AG08396 (cell line): ENCODE measurements at regions not wholly inside any gene's neighbourhood (a gene's known extent, or its start where the extent isn't known, plus 50 kb on each side); places are given as distances from the start of the nearest gene placed in this dataset.
"Not testable (repeated sequence)": the region's sequence is repeated elsewhere in the genome, so short reads cannot be mapped to it uniquely, and the experiment has no call there.

Experiments
- DNase-seq: peaks from one replicate; pipeline ENCODE4 v3.0.0; 2012; ENCODE audit warnings: low spot score, mixed read lengths

DNA sequence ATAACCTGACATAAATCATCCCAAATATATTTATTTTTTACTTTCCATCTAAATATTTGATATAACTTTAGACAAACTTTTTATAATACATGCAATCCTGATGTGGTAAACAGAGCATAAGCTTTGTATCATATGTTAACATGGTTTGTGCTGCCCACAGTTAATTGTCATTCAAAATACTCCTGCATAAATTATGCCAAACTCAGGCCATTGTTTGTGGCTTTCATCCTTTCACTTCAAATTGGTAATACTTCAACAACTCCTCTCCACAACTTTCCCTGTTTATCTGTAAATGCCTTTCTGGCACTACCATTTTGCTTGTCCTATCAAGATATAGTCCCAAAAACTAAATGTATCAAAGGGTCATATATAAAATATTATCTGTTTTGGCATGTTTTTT is 586.7 kb downstream of the HINT1 start:
- DNase-seq = no peak

- no peak for DNase-seq
Measured at GRCh38 chr5:130571076-130571475, 594.0 kb downstream of the HINT1 start.

GRCh38 chr5:130568791-130569190 is 596.3 kb downstream of the HINT1 start:
- no peak for DNase-seq

GRCh38 chr5:130555429-130555828 is 609.6 kb downstream of the HINT1 start:
- no peak for DNase-seq

DNA sequence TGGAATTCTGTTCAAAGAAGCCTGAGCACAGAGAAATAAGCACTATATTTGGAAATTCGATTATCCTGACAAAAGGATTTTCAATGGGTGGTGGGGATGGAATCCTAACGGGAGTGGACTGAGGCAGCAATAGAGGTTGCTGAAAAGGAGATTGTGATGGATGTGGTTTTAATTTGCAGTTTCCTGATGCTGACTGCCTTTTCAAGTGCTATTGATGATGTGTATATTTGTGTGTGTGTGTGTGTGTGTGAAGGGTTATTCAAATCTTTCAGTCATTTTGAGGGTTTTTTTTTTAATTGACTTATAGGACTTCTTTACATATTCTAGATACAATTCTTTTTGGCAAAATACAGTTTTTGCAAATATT is 614.5 kb downstream of the HINT1 start:
- DNase-seq = no peak

DNA sequence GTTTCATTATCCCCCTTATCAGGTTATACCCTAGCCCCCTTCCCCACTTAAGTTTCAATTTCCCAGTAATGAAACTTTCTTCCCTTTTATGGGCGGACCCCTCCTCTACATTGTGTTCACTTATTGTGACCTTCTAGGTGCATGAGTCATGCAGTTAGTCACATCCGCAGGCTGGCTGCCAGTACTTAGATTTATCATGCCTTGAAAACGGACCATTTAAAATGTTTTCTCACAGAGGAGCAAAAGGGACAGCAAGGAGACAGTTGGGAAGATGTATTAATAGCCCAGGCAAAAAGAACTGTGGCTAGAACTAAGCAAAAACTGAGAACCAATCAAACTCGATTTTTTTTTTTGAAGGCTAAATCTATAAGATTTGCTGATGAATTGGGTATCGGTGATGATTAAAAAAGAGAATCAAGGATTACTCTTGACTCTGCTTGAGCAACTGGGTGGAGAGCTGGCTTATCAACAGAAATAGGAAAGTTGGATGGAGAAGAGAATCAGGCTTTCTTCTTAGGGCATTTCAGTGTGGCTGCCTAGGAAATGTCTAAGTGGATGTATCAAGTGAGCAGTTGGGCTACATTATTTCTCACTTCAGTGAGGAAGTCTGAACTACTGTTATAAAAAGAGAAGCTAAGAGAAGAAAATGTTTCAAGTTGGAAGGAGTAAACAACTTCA is 615.0 kb downstream of the HINT1 start:
- no peak for DNase-seq

DNA sequence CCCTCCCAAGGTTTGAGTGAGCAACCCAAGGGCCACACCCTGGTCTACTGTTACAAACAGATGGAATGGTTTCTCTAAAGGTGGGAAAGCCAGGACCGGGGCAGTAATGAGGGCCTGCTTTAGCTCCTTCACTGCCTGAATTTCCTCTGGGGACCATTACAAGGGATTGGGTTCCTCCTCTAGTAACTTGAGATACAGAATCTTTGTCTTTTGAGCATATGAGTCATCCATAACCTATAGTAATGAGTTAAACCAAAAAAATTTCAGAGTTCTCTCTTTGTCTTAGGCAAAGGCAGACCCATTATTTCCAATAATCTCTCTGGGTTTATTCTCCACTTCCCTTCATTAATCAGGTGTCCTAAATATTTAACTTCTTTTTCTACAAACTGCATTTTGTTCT is 618.8 kb downstream of the HINT1 start:
- DNase-seq = no peak

GRCh38 chr5:130545291-130545690 is 619.8 kb downstream of the HINT1 start:
- no peak for DNase-seq

GRCh38 chr5:130541617-130542221 is 623.3 kb downstream of the HINT1 start:
- DNase-seq = no peak

- DNase-seq = no peak
Measured at GRCh38 chr5:130536691-130537090, 628.4 kb downstream of the HINT1 start.

DNA sequence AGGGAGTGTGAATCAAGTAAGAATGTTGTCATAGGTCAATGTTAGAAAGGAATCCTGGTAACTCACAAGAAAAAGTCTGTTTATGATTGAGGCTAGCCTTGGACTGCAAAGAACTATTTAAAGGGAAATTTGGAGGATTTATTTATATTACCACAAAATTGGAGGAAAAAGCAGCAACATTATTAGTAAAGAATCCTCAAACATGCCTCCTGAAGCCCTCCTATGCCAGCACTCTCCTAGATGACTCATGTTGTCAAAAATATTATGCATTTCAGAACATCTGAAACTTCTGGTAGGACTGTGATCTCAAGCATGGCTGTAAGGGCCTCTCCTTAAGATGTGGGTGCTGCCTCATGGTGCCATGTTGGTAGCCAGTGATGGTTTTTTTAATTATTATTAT is 628.5 kb downstream of the CHSY3 start:
- DNase-seq = no peak

DNA sequence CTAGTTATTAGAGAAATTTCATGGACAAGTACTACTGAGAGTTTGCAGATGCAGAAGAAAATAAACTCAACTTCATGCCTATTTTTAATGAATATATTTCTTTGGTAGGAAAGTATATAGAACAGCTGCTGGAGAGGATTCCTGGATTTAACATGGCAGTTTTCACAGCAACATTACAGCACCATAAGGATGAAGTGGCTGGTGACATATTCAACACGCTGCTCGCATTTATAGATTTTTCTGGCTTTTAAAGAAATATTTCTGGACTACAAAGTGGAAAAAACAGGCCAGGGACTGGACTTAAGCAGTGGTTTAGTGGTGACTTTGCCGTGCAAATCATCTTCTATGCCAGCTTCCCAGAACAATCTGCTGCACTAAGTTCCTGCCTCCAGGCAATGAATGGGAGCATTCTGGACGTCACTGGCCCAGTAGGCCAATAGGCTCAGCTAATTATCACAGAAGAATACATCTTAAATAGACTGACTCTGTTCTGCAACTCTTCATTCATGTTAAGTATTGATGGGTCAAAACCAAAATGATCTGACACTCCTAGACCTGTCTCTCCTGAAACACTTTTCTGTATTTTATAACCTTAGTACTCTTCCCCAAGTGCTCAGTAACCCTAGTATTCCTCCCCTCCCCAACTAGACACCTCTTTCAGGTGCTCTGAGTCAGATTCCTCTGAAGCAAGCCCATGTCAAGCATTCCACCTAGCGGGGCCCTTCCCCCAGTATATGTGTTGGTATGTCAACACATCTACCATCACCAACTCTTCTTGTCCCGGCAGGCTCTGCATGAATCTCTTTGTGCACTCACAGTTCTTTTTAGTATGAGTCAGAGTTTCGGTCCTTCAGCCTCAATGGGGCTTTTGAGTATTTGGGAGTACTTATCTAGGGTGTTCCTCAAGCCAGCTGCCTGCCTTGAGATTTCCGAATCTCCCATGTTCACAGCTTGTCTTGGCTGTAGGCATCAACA is 625.5 kb downstream of the CHSY3 start:
- no peak for DNase-seq

DNA sequence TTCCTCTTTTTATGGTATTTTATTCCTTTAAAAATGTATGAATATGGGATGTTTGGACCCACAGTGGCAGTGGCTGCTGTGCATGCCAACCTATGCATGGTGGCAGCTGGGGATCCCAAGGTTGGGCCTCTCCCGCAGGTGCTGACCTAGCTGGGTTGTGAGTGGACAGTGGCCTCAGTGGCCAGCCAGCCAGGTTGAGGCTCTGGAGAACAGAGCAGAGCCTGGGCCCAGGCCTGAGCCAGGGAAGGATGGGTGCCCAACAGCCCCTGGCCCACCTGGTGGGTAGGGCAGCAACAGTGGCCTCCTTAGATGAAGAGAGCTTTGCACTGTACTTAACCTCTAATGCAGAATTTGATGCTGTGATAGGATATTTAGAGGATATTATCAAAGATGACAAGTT is 624.8 kb downstream of the CHSY3 start:
- no peak for DNase-seq

GRCh38 chr5:130528474-130528873 is 624.2 kb downstream of the CHSY3 start:
- no peak for DNase-seq

- DNase-seq = no peak
Measured at GRCh38 chr5:130526708-130527107, 622.4 kb downstream of the CHSY3 start.

- no peak for DNase-seq
Measured at GRCh38 chr5:130520211-130520610, 615.9 kb downstream of the CHSY3 start.

- DNase-seq = no peak
Measured at GRCh38 chr5:130514984-130515690, 610.9 kb downstream of the CHSY3 start.

DNA sequence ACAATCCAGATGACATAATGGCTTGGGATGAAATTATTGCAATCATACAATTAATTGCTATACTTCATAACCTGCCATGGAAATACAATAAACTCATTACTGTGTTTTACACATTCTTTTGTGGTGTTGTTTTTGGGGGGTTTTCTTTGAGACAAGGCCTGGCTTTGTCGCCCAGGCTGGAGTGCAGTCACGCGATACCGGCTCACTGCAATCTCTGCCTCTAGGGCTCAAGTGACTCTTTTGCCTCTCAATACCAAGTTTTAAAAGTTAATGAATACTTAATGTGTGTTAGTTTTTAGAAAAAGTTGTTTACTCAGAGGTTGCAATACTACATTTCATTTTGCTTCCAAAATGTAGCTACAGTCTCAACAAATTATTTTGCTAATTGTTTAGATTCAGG is 598.4 kb downstream of the CHSY3 start:
- no peak for DNase-seq

GRCh38 chr5:130501151-130501865 is 597.0 kb downstream of the CHSY3 start:
- no peak for DNase-seq

DNA sequence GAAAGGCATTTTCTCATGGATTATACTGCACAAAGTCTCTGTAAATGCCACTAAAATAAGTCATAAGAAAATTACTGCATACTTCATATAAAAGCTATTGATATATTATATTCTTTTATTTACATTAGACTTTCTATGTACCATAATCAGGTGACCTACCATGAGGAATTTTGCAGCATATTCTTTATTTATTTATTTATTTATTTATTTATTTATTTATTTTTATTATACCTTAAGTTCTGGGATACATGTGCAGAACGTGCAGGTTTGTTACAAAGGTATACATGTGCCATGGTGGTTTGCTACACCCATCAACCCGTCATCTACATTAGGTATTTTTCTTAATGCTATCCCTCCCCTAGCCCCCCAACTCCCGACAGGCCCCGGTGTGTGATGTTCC is 596.2 kb downstream of the CHSY3 start:
- DNase-seq = not testable (repeated sequence)

DNA sequence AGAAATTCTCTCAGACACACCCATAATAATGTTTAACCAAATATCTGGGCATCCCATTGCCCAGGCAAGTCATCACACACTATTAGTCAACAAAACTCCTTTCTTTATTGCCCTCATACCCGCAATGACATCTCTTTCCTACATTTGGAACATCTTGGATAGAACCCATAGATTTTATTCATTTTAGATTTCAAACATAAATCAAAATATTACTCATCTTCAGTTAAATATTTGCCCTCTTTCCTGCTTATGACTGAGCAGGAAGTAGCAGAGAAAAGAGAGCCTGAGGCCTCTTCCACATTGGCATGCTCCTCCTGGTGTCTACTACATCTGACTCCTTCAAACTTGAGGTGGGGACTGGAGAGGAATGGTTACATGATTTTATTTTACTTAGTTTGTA is 592.0 kb downstream of the CHSY3 start:
- DNase-seq = no peak

- no peak for DNase-seq
Measured at GRCh38 chr5:130488252-130488651, 584.0 kb downstream of the CHSY3 start.
